Neural progenitor cell (in vitro differentiated cells): ENCODE measurements at regions not wholly inside any gene's neighbourhood (a gene's known extent, or its start where the extent isn't known, plus 50 kb on each side); places are given as distances from the start of the nearest gene placed in this dataset.

Experiments
- EZH2 ChIP-seq: fragments of 200-600 bp; sonication (generic); IDR thresholded peaks from 2 replicates; pipeline ENCODE4 v1.6.1; 2017; ENCODE audit warnings: antibody characterized with exemption, mild to moderate bottlenecking, moderate library complexity
- EZH2phosphoT487 ChIP-seq: fragments of 200-600 bp; sonication (generic); IDR thresholded peaks from 2 replicates; pipeline ENCODE4 v1.6.1; 2017; ENCODE audit warnings: antibody characterized with exemption
- TF ChIP-seq, protein P1 (sequence below): fragments of 200-600 bp; sonication (generic); IDR thresholded peaks from 2 replicates; pipeline ENCODE4 v1.5.1; 2017; ENCODE audit warnings: antibody characterized with exemption, mild to moderate bottlenecking

DNA sequence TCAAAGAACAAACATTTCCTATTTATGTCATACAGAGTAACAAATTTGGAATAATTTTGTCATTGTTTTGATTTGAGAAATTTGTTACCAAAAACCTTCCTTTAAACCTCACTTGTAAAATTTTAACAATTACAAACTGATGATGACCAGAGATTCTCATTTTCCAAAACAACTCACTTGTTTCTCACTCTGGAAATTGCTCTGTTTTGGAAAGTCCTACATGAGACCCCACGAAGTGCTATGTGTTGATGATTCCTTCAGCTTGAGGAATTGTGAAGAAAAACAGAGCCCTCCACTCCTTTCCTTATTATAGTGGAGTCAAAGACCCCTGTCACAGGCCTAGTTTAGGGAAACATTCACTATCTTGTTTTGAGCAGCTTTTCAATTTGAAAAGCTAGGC is 157.6 kb upstream of the RASGRP1 start:
- TF ChIP-seq, protein P1, sequence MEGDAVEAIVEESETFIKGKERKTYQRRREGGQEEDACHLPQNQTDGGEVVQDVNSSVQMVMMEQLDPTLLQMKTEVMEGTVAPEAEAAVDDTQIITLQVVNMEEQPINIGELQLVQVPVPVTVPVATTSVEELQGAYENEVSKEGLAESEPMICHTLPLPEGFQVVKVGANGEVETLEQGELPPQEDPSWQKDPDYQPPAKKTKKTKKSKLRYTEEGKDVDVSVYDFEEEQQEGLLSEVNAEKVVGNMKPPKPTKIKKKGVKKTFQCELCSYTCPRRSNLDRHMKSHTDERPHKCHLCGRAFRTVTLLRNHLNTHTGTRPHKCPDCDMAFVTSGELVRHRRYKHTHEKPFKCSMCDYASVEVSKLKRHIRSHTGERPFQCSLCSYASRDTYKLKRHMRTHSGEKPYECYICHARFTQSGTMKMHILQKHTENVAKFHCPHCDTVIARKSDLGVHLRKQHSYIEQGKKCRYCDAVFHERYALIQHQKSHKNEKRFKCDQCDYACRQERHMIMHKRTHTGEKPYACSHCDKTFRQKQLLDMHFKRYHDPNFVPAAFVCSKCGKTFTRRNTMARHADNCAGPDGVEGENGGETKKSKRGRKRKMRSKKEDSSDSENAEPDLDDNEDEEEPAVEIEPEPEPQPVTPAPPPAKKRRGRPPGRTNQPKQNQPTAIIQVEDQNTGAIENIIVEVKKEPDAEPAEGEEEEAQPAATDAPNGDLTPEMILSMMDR: no peak
- TF ChIP-seq EZH2: no peak
- TF ChIP-seq EZH2phosphoT487: no peak
